ENCODE measurements at regions not wholly inside any gene's neighbourhood (a gene's known extent, or its start where the extent isn't known, plus 50 kb on each side); places are given as distances from the start of the nearest gene placed in this dataset.

GRCh38 chr7:45239486-45239885, 81.9 kb downstream of the RAMP3 start:
- SMC1A ChIA-PET (ENCODE audit: uncharacterized antibody, unreplicated experiment) = no interaction called here
- in situ Hi-C loops (cut with MboI) (no loop called here), intact Hi-C loops (cut with micrococcal nuclease; ENCODE audit: unreplicated experiment) (no loop called here)
- Histone ChIP-seq H3K36me3 (ENCODE audit: control insufficient read depth in 2 of 2, insufficient read depth in 2 of 2, low read length in 1 of 2) (no peaks in the 10 kb centered on the region), H3K4me2 (ENCODE audit: control insufficient read depth, insufficient read depth) (no peak overlapping the region), H3K9me3 (replicated peaks; ENCODE audit: control insufficient read depth, insufficient read depth, low read length) (no peaks in the 10 kb centered on the region), H4K20me1 (ENCODE audit: control insufficient read depth, insufficient read depth) (no peaks in the 10 kb centered on the region), H3K4me3 (no peak overlapping the region), H3K9ac (ENCODE audit: control insufficient read depth, insufficient read depth, low read length) (no peak overlapping the region), H3K27me3 (replicated peaks in 1 of 2; ENCODE audit: control insufficient read depth in 2 of 2, insufficient read depth in 2 of 2, low read length in 1 of 2) (peaks cover 6 to 8% of the 10 kb centered on the region in 2 experiments; a peak in 3 of 4 replicates), H3K27ac (ENCODE audit: control insufficient read depth, insufficient read depth) (no peak overlapping the region), H3K4me1 (ENCODE audit: control insufficient read depth, insufficient read depth, low read length) (no peaks in the 10 kb centered on the region), H2AFZ (ENCODE audit: control insufficient read depth, low read depth, low read length) (no peak overlapping the region), H3K79me2 (ENCODE audit: control insufficient read depth, insufficient read depth, low read length) (no peaks in the 10 kb centered on the region)
- TF ChIP-seq EED (IDR thresholded peaks at IDR 0.05; ENCODE audit: low read depth) (no peak), NFXL1 (IDR thresholded peaks at IDR 0.05; ENCODE audit: borderline replicate concordance) (no peak), SRF (IDR thresholded peaks at IDR 0.05; ENCODE audit: low read depth in 2 of 2, low read length in 2 of 2) (no peak), ASH2L (IDR thresholded peaks at IDR 0.05; ENCODE audit: borderline replicate concordance, low read depth) (no peak), DPF2 (IDR thresholded peaks at IDR 0.05) (no peak), PML (IDR thresholded peaks at IDR 0.05; ENCODE audit: low read length) (no peak), YY1 (IDR thresholded peaks at IDR 0.05; ENCODE audit: low read depth, low read length) (no peak), ZNF687 (IDR thresholded peaks at IDR 0.05) (no peak), PRDM15 (CRISPR knock-in tag; IDR thresholded peaks at IDR 0.05) (no peak), PAX8 (IDR thresholded peaks at IDR 0.05) (no peak), HDAC6 (IDR thresholded peaks at IDR 0.05; ENCODE audit: unreplicated experiment) (no peak), ZNF207 (IDR thresholded peaks at IDR 0.05; ENCODE audit: borderline replicate concordance) (no peak), NFYB (IDR thresholded peaks at IDR 0.05; ENCODE audit: insufficient read depth, low read depth, low read length) (no peak), MTA3 (IDR thresholded peaks at IDR 0.05; ENCODE audit: borderline replicate concordance, low read length) (no peak), ATF2 (IDR thresholded peaks at IDR 0.05; ENCODE audit: low read length) (no peak)
- POLR2A ChIA-PET = no interaction called here
- no TSS peak for BruUV-seq (replicated peaks)
- no peak for FAIRE-seq
- ATAC-seq = no peak
- DNase-seq (ENCODE audit: low read depth, low spot score) = no peak
- CTCF ChIA-PET = interaction anchor here (1.4 kb wide), 1 partner anchor 20 kb away, joined by 3 read pairs; no protein-coding TSS in a partner anchor
- 3% methylated on average over 6 of the region's 6 CpGs for WGBS (ENCODE audit: insufficient coverage, insufficient replicate concordance, low lambda C conversion rate, missing lambda C conversion rate)
- RAD21 ChIA-PET (ENCODE audit: unreplicated experiment) = no interaction called here

All from GM12878 (cell line).